RPMI8226 (cell line): ENCODE measurements at regions not wholly inside any gene's neighbourhood (a gene's known extent, or its start where the extent isn't known, plus 50 kb on each side); places are given as distances from the start of the nearest gene placed in this dataset.
"Not testable (repeated sequence)": the region's sequence is repeated elsewhere in the genome, so short reads cannot be mapped to it uniquely, and the experiment has no call there.

Experiments used
- DNase-seq: peaks from one replicate; pipeline ENCODE4 v3.0.0-alpha.2; 2015

DNA sequence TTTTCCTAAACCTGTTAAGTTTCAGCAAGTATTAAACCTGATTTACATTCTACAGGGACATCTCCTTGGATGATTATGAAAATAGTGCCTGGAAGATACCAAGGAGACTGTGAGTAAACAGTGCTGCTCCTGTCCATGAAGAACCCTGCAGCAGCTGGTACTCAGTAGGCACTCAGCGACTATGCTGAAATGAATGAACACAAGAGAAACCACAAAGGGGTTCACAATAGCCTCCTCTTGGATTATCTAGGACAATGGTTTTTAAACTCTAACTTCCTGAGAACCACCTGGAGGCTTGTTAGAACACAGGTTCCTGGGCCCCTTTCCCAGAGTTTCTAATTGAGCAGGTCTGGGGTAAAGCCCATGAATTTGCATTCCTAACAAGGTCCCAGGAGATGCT, 488.4 kb upstream of the UBE2E2 start:
- DNase-seq, result no peak

- no peak for DNase-seq
Measured at GRCh38 chr3:22720596-22720995, 482.5 kb upstream of the UBE2E2 start.

GRCh38 chr3:22724420-22724819, 478.7 kb upstream of the UBE2E2 start:
- DNase-seq, result no peak

GRCh38 chr3:22728406-22728805, 474.7 kb upstream of the UBE2E2 start:
- DNase-seq, result no peak

- no peak for DNase-seq
Measured at GRCh38 chr3:22729212-22729611, 473.9 kb upstream of the UBE2E2 start.

DNA sequence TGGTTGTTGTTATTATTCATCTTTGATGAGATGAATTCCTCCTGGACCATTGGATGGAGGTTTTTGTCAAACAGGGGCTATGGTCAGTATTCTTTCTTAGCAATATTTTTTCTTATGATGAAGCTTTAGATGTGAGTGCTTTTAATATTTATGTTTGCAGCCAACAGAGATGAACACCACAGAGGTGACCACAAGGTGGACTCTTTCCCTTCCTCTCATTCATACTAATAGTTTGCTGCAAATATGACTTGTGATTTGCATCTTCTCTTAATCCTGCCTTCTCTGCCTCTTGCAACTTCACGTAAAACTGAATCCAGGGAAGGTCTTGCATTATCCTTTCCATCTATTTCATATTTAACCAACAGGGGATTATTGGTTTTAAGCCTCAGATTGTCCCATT, 473.1 kb upstream of the UBE2E2 start:
- DNase-seq, result no peak

DNA sequence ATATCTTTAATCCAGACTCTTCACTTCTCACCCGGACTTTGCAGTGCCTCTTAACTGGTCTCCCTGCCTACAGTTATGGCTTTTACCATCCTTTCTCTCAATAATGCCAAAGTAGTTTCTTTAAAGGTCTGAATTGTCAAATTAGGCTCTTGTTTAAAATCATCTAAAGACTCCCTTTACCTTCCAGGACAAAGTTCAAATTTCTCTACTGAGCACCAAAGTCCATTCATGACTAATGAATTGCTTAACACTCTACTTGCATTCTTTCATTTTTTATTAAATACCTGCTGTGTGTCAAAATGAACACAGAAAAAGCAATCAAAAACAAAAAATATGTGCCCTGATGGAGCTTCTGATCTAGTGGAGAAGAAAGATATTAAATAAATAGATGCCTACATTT, 472.4 kb upstream of the UBE2E2 start:
- no peak for DNase-seq

DNA sequence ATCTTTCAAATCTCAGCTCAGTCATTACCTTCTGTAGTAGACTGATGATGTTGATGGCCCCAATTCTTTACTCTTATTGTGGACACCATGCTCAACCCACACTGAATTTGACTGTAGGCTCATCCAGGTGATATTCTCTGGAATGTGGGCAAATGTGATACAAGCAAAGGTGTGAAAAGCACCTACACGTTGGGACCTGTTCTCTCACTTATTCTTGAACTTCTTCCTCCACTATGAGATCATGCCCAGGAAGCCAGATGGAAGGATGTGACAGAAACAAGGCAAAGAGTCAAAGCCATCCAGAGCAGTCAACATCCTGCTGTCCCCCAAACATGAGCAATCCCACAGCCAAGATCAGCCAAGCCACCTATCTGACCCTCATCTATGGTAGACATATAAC, 471.2 kb upstream of the UBE2E2 start:
- DNase-seq, result no peak

DNA sequence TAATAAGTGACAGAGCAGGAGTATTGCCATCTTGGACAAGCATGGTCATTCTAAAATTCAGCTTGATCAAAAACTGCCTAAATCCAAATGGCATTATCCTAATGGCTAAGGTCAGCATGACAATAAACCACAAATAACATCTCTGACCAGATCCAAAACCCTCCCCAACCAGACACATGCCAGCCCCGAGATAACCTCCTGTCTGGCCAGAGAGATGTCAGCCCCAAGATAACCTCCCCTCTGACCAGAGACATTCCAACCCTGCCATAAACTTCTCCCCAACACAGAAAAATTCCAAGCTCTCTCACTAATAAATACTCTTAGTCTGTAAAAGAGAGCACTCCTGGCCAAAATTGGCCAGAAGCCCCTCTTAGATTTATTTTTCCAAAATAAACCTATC, 470.5 kb upstream of the UBE2E2 start:
- no peak for DNase-seq

DNA sequence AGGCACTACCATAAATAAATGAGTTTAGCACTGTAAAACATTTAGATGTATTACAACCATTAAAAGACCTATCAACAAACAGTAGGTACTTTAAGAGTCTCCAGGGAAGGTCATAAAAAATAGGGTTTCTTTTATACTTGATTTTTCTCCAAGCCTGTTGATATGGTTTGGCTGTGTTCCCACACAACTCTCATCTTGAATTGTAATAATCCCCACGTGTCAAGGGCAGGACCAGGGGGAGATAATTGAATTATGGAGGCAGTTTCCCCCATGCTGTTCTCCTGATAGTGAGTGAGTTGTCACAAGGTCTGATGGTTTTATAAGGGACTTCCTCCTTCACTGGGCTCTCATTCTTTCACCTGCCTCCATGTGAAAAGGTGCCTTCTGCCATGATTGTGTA, 468.9 kb upstream of the UBE2E2 start:
- DNase-seq, result no peak

GRCh38 chr3:22734756-22735155, 468.4 kb upstream of the UBE2E2 start:
- no peak for DNase-seq

GRCh38 chr3:22735373-22735772, 467.8 kb upstream of the UBE2E2 start:
- no peak for DNase-seq

DNA sequence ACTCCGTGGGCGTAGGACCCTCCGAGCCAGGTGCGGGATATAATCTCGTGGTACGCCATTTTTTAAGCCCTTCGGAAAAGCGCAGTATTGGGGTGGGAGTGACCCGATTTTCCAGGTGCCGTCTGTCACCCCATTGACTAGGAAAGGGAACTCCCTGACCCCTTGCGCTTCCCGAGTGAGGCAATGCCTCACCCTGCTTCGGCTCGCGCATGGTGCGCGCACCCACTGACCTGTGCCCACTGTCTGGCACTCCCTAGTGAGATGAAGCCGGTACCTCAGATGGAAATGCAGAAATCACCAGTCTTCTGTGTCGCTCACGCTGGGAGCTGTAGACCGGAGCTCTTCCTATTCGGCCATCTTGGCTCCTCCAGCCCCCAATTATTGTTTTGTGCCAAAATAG, 459.7 kb upstream of the UBE2E2 start:
- DNase-seq, result not testable (repeated sequence)

DNA sequence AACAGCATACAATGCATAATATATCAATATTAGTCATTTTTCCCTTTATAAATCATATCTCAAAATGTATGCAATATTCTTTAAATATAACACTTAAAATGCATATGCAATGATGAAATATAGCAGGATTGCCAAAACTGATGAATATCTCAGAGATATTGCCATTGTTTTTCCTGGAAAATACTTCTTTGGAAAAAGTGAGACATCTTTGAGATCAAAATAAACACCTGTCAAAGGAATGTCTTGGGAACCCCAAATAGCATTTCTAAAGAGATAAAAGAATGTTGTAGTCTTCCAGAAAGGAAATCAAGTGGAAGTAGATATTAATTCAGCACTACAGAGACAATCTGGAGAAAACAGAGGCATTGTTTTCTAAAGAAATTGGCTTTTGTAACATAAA, 457.8 kb upstream of the UBE2E2 start:
- DNase-seq, result no peak

- DNase-seq, result no peak
Measured at GRCh38 chr3:22746221-22746620, 456.9 kb upstream of the UBE2E2 start.

DNA sequence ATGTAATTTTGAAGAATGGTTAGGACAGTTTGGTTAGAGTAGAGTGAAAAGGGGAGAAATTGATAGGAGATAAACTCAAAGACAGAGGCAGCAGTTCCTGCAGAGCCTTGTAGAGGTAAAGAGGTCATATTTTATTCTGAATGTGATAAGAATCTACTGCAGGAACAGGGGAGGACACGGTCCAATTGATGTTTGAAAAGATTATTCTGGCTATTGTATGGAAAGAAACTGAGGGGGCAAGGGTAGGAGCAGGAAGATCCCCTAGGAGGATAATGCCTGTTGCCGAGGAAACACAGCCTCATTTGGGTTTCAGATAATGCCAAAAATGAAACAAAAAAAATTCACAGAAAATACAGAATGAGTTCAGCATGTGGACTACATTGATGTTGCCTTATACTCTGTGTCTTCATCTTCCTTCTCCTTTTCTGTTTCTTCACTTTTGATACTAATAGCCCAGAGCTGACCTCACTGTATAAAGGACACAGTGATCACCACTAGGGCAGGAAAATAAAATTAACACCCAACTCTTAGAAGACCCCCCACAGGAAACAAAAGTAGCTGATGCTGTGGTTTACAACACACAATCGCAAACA, 454.6 kb upstream of the UBE2E2 start:
- DNase-seq, result no peak

DNA sequence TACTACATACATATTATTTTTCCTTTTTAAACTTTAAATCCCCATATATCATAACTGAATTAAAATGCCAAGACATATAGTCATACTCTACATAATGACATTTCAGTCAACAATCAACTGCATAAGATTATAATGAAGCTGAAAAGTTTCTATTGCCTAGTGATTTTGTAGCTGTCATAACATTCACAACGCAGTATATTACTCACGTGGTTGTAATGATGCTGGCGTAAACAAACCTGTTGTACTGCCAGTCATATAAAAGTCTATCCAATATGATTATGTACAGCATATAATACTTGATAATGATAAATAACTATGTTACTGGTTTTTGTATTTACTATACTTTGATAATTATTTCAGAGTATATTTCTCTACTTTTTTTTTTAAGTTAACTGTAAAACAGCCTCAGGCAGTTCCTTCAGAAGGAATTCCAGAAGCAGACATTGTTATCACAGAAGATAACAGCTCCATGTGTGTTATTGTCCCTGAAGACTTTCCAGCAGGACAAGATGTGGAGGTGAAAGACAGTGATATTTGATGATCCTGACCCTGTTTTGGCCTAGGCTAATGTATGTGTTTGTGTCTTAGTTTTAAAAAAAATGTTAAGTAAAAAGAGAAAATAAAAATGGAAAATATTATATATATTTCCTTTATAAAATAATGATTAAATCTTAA, 443.4 kb upstream of the UBE2E2 start:
- no peak for DNase-seq

GRCh38 chr3:22765679-22766078, 437.4 kb upstream of the UBE2E2 start:
- DNase-seq, result no peak

- DNase-seq, result no peak
Measured at GRCh38 chr3:22777834-22778233, 425.3 kb upstream of the UBE2E2 start.

- DNase-seq, result no peak
Measured at GRCh38 chr3:22779737-22780136, 423.4 kb upstream of the UBE2E2 start.

GRCh38 chr3:22792533-22792932, 410.6 kb upstream of the UBE2E2 start:
- DNase-seq, result no peak

- no peak for DNase-seq
Measured at GRCh38 chr3:22795917-22796316, 407.2 kb upstream of the UBE2E2 start.

DNA sequence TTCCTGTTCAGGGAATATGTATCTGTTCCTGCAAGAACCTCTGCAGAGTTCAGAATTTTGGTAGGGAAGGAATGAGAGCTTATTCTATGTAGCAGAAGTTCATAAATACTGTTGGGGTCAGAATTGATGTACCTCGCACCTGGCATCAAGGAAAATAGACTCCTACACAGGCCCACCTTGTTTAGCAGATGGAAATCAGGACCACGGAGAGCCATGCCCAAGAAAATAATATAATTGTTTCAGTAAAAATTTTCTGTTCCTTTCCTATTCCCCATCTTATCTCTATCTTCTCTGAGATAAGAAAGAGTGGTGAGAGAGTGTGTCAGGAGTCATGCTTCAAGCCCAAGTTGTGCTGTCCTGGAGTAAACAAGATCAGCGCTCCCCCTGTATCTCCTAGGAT, 404.7 kb upstream of the UBE2E2 start:
- no peak for DNase-seq

DNA sequence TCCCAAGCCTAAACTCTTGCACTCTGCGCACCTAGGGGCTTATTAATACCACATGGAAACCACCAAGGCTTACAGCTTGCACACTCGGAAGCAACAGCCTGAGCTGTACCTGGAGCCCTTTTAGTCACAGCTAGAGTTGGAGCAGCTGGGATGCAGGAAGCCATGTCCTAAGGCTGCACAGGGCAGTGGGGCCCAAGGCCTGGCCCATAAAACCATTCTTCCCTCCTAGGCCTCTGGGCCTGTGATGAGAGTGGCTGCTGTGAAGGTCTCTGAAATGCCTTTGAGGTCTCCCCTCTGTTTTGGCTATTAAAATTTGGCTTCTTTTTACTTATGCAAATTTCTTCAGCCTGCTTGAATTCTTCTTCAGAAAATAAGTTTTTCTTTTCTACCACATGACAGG, 383.9 kb upstream of the UBE2E2 start:
- no peak for DNase-seq

DNA sequence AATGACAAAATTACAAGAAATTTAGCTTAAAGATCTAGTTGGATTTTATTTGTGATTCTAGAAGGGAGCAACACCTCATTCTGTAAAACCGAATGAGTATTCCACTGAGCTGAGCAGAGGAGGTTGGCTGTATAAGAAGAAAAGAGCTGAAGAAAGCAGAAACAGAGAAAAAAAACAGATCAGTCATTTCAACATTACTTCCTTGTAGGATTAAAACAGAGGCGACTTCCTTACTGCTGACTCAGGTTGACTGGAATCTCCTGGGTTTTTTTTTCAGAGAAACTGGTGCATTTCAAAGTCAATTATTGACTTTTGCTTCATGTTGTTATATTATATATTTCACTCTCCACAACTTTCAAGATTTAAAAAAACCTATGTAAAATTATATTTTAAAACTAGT, 368.1 kb upstream of the UBE2E2 start:
- DNase-seq, result no peak
